ENCODE measurements at regions not wholly inside any gene's neighbourhood (a gene's known extent, or its start where the extent isn't known, plus 50 kb on each side); places are given as distances from the start of the nearest gene placed in this dataset.
"Not testable (repeated sequence)": the region's sequence is repeated elsewhere in the genome, so short reads cannot be mapped to it uniquely, and the experiment has no call there.

- no peak overlapping the region for H3K27ac ChIP-seq
- no peak for TF ChIP-seq CTCF (conservative IDR thresholded peaks at IDR 0.05)
Observed at GRCh38 chr4:132662456-132662855, 486.6 kb upstream of the PCDH10 start.

- H3K27ac ChIP-seq = no peak overlapping the region
- TF ChIP-seq CTCF (conservative IDR thresholded peaks at IDR 0.05) = no peak
Observed at GRCh38 chr4:132669786-132670185, 479.3 kb upstream of the PCDH10 start.

- no peak for TF ChIP-seq CTCF (conservative IDR thresholded peaks at IDR 0.05)
- H3K27ac ChIP-seq = no peak overlapping the region
Observed at GRCh38 chr4:132670557-132670956, 478.5 kb upstream of the PCDH10 start.

GRCh38 chr4:132683957-132684356, 465.1 kb upstream of the PCDH10 start:
- no peak for TF ChIP-seq CTCF (conservative IDR thresholded peaks at IDR 0.05)
- H3K27ac ChIP-seq = no peak overlapping the region

GRCh38 chr4:132691026-132691425, 458.1 kb upstream of the PCDH10 start:
- TF ChIP-seq CTCF (conservative IDR thresholded peaks at IDR 0.05) = no peak
- H3K27ac ChIP-seq = no peak overlapping the region

GRCh38 chr4:132691668-132692067, 457.4 kb upstream of the PCDH10 start:
- no peak for TF ChIP-seq CTCF (conservative IDR thresholded peaks at IDR 0.05)
- no peak overlapping the region for H3K27ac ChIP-seq

GRCh38 chr4:132694775-132695174, 454.3 kb upstream of the PCDH10 start:
- TF ChIP-seq CTCF (conservative IDR thresholded peaks at IDR 0.05) = no peak
- H3K27ac ChIP-seq = no peak overlapping the region

- H3K27ac ChIP-seq = not testable (repeated sequence)
Observed at GRCh38 chr4:132697505-132697904, 451.6 kb upstream of the PCDH10 start.
